Kidney epithelial cell (primary cell): ENCODE measurements at regions not wholly inside any gene's neighbourhood (a gene's known extent, or its start where the extent isn't known, plus 50 kb on each side); places are given as distances from the start of the nearest gene placed in this dataset.

Experiments
- DNase-seq: peaks from one replicate; pipeline ENCODE4 v3.0.0-alpha.2; 2010; ENCODE audit warnings: low read depth
- H3K27me3 ChIP-seq: 2 replicates; pipeline ENCODE4 v1.6.0; 2011; ENCODE audit warnings: low read length; ENCODE audit not compliant: control insufficient read depth, insufficient read depth
- H3K36me3 ChIP-seq: 2 replicates; pipeline ENCODE4 v1.5.1; 2011; ENCODE audit warnings: low read length; ENCODE audit not compliant: control insufficient read depth, insufficient read depth
- H3K4me3 ChIP-seq: 2 replicates; pipeline ENCODE4 v1.5.1; 2011; ENCODE audit warnings: low read depth, mild to moderate bottlenecking, control low read depth, low read length
- TF ChIP-seq, protein P1 (sequence below): IDR thresholded peaks from 2 replicates; pipeline ENCODE4 v1.5.1; 2011; ENCODE audit warnings: mild to moderate bottlenecking, moderate library complexity, low read length, control low read depth, inconsistent platforms; ENCODE audit not compliant: insufficient read depth, poor library complexity, severe bottlenecking

DNA sequence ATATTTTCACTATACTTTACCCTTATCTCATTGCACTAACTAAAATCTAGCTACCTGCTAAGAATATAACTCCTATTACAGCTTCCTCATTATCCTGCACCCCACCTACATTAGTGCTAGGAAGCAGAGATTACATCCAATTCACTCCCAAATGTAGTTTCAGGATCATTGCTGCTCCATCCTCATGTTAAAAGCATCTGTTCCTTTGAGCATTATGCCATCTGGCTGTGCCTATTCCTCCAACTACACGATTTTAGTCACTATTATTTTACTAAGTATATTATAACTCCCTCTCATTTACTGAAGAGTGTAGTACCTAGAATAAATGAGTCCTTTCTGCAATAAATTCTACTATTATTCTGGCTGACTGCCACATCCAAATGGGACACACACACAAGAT is 1586.9 kb downstream of the TECRL start:
- Histone ChIP-seq H3K27me3 (no peaks in the 10 kb centered on the region), H3K4me3 (no peak overlapping the region), H3K36me3 (no peaks in the 10 kb centered on the region)
- no peak for DNase-seq
- TF ChIP-seq, protein P1, sequence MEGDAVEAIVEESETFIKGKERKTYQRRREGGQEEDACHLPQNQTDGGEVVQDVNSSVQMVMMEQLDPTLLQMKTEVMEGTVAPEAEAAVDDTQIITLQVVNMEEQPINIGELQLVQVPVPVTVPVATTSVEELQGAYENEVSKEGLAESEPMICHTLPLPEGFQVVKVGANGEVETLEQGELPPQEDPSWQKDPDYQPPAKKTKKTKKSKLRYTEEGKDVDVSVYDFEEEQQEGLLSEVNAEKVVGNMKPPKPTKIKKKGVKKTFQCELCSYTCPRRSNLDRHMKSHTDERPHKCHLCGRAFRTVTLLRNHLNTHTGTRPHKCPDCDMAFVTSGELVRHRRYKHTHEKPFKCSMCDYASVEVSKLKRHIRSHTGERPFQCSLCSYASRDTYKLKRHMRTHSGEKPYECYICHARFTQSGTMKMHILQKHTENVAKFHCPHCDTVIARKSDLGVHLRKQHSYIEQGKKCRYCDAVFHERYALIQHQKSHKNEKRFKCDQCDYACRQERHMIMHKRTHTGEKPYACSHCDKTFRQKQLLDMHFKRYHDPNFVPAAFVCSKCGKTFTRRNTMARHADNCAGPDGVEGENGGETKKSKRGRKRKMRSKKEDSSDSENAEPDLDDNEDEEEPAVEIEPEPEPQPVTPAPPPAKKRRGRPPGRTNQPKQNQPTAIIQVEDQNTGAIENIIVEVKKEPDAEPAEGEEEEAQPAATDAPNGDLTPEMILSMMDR, result no peak

DNA sequence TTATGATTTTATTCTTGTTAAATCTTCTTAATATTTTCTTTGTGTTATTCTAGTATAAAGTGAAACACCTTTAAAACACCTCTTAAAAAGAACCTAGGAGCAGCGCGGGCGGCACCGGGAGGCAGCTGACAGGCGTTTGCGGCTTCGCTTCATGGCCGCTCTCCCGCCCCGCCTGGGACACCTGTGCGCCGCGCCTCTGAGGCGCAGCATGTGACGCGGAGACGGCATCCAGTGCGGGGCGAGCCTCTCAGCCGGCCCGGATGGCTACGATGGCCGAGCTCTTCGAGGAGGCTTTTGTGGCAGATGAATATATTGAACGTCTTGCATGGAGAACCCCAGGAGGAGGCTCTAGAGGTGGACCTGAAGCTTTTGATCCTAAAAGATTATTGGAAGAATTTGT is 1592.7 kb downstream of the TECRL start:
- H3K4me3 ChIP-seq, result no peak overlapping the region
- H3K27me3 ChIP-seq, result peaks cover 2% of the 10 kb centered on the region
- DNase-seq, result no peak
- TF ChIP-seq, protein P1, result no peak
- no peaks in the 10 kb centered on the region for H3K36me3 ChIP-seq

DNA sequence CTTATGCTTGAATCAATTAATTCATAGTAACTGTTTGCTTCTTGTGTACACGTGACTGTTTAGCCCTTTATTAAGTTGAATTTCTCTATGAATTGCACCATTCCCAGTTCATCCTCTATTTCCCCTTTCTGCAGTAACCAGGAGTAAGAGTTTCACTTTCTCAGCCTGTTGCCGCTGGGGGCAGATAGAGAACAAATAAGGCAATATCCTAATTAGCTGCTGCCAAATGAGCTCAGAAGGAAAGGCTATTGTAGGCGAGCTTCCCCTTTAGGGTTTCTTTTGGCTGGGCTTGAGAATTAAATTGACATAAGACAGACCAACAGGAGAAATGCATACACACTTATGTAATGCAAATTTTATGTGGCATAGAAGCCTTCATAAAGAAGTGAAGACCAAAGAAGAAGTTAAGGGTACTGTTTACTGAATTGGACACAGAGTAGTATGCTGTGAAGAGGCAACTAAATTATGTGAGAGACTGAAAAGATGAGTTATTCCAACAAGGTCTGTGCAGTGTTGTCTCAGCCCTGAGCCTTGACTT is 1594.7 kb downstream of the TECRL start:
- TF ChIP-seq, protein P1, result no peak
- no peaks in the 10 kb centered on the region for H3K36me3 ChIP-seq
- DNase-seq, result no peak
- peaks cover 2% of the 10 kb centered on the region for H3K27me3 ChIP-seq
- H3K4me3 ChIP-seq, result no peak overlapping the region

- TF ChIP-seq, protein P1, result no peak
- Histone ChIP-seq H3K27me3 (no peaks in the 10 kb centered on the region), H3K4me3 (no peak overlapping the region), H3K36me3 (no peaks in the 10 kb centered on the region)
- DNase-seq, result no peak
Observed at GRCh38 chr4:62806816-62807215, 1602.4 kb downstream of the TECRL start.

- H3K27me3 ChIP-seq, result no peaks in the 10 kb centered on the region
- no peaks in the 10 kb centered on the region for H3K36me3 ChIP-seq
- TF ChIP-seq, protein P1, result no peak
- DNase-seq, result no peak
- no peak overlapping the region for H3K4me3 ChIP-seq
Observed at GRCh38 chr4:62804075-62804474, 1603.9 kb downstream of the ADGRL3 start.

GRCh38 chr4:62797221-62797620 is 1597.1 kb downstream of the ADGRL3 start:
- TF ChIP-seq, protein P1, result no peak

More at GRCh38 chr4:62797221-62797620, 1597.1 kb downstream of the ADGRL3 start:
- no peak overlapping the region for H3K4me3 ChIP-seq
- no peaks in the 10 kb centered on the region for H3K27me3 ChIP-seq
- H3K36me3 ChIP-seq, result no peaks in the 10 kb centered on the region
- no peak for DNase-seq
